Stimulated activated CD4-positive, alpha-beta T cell treated with anti-CD3 and anti-CD28 coated beads, TNF-alpha, amount 100 ng/mL, for 1 hour (primary cell): ENCODE measurements at regions not wholly inside any gene's neighbourhood (a gene's known extent, or its start where the extent isn't known, plus 50 kb on each side); places are given as distances from the start of the nearest gene placed in this dataset.
"Not testable (repeated sequence)": the region's sequence is repeated elsewhere in the genome, so short reads cannot be mapped to it uniquely, and the experiment has no call there.

ENCODE experiments used
- DNase-seq, 3 donors: peaks; one replicate each; pipeline ENCODE4 v3.0.0-alpha.2; 2020; ENCODE audit warnings: low read depth in 3 of 3, low spot score in 1 of 3

GRCh38 chr7:142477079-142477651 lies 219.3 kb upstream of the PRSS58 start:
- DNase-seq, result no peak

DNA sequence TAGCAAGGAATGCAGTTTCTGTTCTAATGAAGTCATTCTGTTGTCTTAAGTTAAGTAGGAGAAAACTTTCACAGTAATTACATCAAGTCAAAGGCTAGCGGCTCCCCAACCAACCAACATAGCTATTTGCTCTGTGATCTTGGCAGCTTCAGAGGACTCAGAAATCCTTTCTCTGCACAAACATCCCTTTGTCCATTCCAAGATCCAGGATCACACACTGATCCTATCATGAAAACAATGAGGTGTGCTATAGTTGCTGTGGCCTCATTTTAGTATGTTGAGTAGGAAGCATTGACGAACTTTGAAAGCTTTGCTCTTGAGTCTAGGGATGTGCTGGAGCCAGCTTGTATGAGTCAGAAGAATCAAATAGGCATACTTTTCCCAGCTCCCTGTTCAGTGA lies 218.2 kb upstream of the PRSS58 start:
- no peak for DNase-seq

GRCh38 chr7:142471820-142472219 lies 214.0 kb upstream of the PRSS58 start:
- DNase-seq, result no peak

DNA sequence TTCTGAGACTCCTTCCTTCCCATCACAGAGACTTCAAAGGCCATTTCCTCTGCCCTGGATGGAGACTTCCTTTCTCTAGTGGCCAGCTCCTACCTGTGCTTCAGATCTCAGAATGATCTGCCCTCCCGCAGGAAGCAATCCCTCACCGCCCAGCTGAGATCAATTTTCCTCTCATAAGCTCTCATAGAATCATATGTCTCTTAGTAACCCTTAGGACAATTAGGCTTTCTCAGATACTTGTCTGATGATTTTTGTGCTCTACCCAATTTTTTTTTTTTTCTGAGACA lies 212.6 kb upstream of the PRSS58 start:
- no peak for DNase-seq

- DNase-seq, result no peak
These were observed 212.1 kb upstream of the PRSS58 start for GRCh38 chr7:142469696-142470543.

- DNase-seq, result no peak
These were observed 211.2 kb upstream of the PRSS58 start for GRCh38 chr7:142468871-142469665.

- not testable (repeated sequence) for DNase-seq
These were observed 209.3 kb upstream of the PRSS58 start for GRCh38 chr7:142467056-142467655.

GRCh38 chr7:142463401-142463850 lies 205.6 kb upstream of the PRSS58 start:
- DNase-seq, result no peak

GRCh38 chr7:142461437-142461836 lies 203.6 kb upstream of the PRSS58 start:
- DNase-seq, result no peak

GRCh38 chr7:142460402-142461117 lies 202.7 kb upstream of the PRSS58 start:
- no peak for DNase-seq

DNA sequence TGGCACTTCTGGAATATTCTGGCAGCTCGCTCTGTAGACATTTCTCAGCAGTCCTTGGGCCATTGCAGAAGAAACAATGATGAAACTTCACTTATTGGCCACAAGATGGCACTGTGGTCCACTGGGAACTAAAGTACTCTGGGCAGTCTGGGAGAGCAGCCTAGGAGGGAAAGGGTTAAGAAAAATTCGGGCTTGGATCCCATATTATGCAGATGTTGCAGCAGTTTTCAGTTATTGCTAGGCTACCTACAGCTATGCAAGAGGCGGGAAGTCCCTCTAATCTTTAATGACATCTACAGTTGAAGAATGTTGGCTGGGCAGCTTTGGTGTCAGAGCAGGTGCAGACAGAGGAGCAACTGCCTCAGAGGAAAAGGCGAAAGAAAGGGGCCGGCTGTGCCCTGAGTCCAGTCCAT lies 201.7 kb upstream of the PRSS58 start:
- DNase-seq, result no peak

GRCh38 chr7:142457146-142457703 lies 199.4 kb upstream of the PRSS58 start:
- DNase-seq, result no peak

GRCh38 chr7:142455392-142455791 lies 197.5 kb upstream of the PRSS58 start:
- DNase-seq, result no peak

DNA sequence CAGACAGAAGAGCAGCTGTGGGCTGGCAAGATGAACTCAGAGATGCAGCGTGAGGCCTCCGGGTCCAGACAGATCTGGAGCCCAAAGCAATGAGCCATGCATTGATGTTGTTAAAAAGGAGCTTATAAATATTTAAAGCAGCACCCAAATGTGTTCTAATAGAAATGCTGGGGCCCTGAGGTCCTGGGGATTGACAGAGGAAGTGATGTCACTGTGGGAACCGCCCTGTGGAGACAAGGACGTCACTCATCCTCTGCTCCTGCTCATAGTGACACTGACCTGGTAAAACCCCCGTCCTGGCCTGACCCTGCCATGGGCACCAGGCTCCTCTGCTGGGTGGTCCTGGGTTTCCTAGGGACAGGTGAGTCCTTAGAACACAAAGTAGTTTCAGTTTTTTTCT lies 197.0 kb upstream of the PRSS58 start:
- no peak for DNase-seq

DNA sequence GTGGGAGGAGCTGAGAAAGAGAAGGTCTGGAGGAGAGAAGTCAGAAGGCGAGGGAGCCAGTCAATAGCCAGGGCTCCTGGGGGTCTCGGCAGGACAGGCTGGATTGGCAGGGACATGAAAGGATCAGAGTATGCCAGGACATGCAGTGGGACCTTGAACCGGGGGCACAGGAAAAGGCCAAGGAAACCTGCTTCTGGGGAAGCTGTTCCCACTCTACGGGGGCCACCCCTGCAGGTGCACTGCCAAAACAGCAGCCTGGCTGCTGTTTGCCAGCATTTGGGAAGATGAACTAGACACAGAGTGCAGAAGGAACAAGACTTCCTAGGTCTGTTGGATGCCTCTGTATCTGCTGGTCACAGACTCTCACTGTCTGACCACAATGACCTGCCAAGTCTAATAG lies 194.9 kb upstream of the PRSS58 start:
- DNase-seq, result no peak

- DNase-seq, result no peak
These were observed 194.0 kb upstream of the PRSS58 start for GRCh38 chr7:142451817-142452216.

GRCh38 chr7:142451296-142451695 lies 193.4 kb upstream of the PRSS58 start:
- DNase-seq, result no peak

GRCh38 chr7:142450695-142451094 lies 192.8 kb upstream of the PRSS58 start:
- DNase-seq, result no peak

- no peak for DNase-seq
These were observed 192.3 kb upstream of the PRSS58 start for GRCh38 chr7:142450206-142450605.

GRCh38 chr7:142448857-142449256 lies 191.0 kb upstream of the PRSS58 start:
- DNase-seq, result not testable (repeated sequence)

GRCh38 chr7:142447762-142448161 lies 189.9 kb upstream of the PRSS58 start:
- no peak for DNase-seq
